ENCODE measurements at regions not wholly inside any gene's neighbourhood (a gene's known extent, or its start where the extent isn't known, plus 50 kb on each side); places are given as distances from the start of the nearest gene placed in this dataset.

- H3K27me3 ChIP-seq (ENCODE audit: insufficient read depth, low read depth, low read length), result no peaks in the 10 kb centered on the region
- no peak overlapping the region for H3K4me3 ChIP-seq (ENCODE audit: low read length)
- H2AFZ ChIP-seq (ENCODE audit: low read depth, low read length), result no peak overlapping the region
- H3K9me2 ChIP-seq (ENCODE audit: insufficient read depth, low read length), result no peaks in the 10 kb centered on the region
- no peaks in the 10 kb centered on the region for H3F3A ChIP-seq (ENCODE audit: insufficient read depth, low read length, poor library complexity, severe bottlenecking)
- H3K9ac ChIP-seq (ENCODE audit: low read length), result no peak overlapping the region
- no peaks in the 10 kb centered on the region for H4K20me1 ChIP-seq (ENCODE audit: insufficient read depth)
- TF ChIP-seq POLR2AphosphoS5 (IDR thresholded peaks at IDR 0.05), result no peak
- no peak for TF ChIP-seq SMC3 (conservative IDR thresholded peaks at IDR 0.05; ENCODE audit: poor library complexity)
- TF ChIP-seq EZH2 (IDR thresholded peaks at IDR 0.05; ENCODE audit: borderline replicate concordance, insufficient read depth, low read length, poor library complexity, severe bottlenecking), result no peak
- no peak for TF ChIP-seq CTCF (IDR thresholded peaks at IDR 0.05; ENCODE audit: poor library complexity, severe bottlenecking)
- TF ChIP-seq TAF1 (IDR thresholded peaks at IDR 0.05; ENCODE audit: low read depth), result no peak
- TF ChIP-seq MXI1 (conservative IDR thresholded peaks at IDR 0.05; ENCODE audit: poor library complexity, severe bottlenecking), result no peak
- TF ChIP-seq EP300 (conservative IDR thresholded peaks at IDR 0.05; ENCODE audit: poor library complexity, severe bottlenecking), result no peak
- no peak for TF ChIP-seq REST (IDR thresholded peaks at IDR 0.05; ENCODE audit: borderline replicate concordance)
- TF ChIP-seq RAD21 (conservative IDR thresholded peaks at IDR 0.05), result no peak
- H3K36me3 ChIP-seq (ENCODE audit: insufficient read depth, low read length), result no peaks in the 10 kb centered on the region
- H3K27ac ChIP-seq (ENCODE audit: low read length), result no peak overlapping the region
- H3K4me2 ChIP-seq (ENCODE audit: low read length), result no peak overlapping the region
- H3K9me3 ChIP-seq (ENCODE audit: low read length), result no peaks in the 10 kb centered on the region
- H3K79me2 ChIP-seq (replicated peaks; ENCODE audit: insufficient read depth, low read length), result no peaks in the 10 kb centered on the region
Measured at GRCh38 chr17:55829995-55830612, 79.3 kb downstream of the PCTP start.

GRCh38 chr17:55830699-55831471 lies 80.0 kb downstream of the PCTP start:
- no peaks in the 10 kb centered on the region for H4K20me1 ChIP-seq (ENCODE audit: insufficient read depth)
- no peak overlapping the region for H2AFZ ChIP-seq (ENCODE audit: low read depth, low read length)
- no peak overlapping the region for H3K9ac ChIP-seq (ENCODE audit: low read length)
- no peak for TF ChIP-seq REST (IDR thresholded peaks at IDR 0.05; ENCODE audit: borderline replicate concordance)
- no peak for TF ChIP-seq TAF1 (IDR thresholded peaks at IDR 0.05; ENCODE audit: low read depth)
- no peak for TF ChIP-seq SMC3 (conservative IDR thresholded peaks at IDR 0.05; ENCODE audit: poor library complexity)
- TF ChIP-seq EZH2 (IDR thresholded peaks at IDR 0.05; ENCODE audit: borderline replicate concordance, insufficient read depth, low read length, poor library complexity, severe bottlenecking), result no peak
- no peak for TF ChIP-seq EP300 (conservative IDR thresholded peaks at IDR 0.05; ENCODE audit: poor library complexity, severe bottlenecking)
- no peak for TF ChIP-seq MXI1 (conservative IDR thresholded peaks at IDR 0.05; ENCODE audit: poor library complexity, severe bottlenecking)
- H3K36me3 ChIP-seq (ENCODE audit: insufficient read depth, low read length), result no peaks in the 10 kb centered on the region
- H3F3A ChIP-seq (ENCODE audit: insufficient read depth, low read length, poor library complexity, severe bottlenecking), result no peaks in the 10 kb centered on the region
- no peaks in the 10 kb centered on the region for H3K9me2 ChIP-seq (ENCODE audit: insufficient read depth, low read length)
- no peaks in the 10 kb centered on the region for H3K9me3 ChIP-seq (ENCODE audit: low read length)
- no peak overlapping the region for H3K4me2 ChIP-seq (ENCODE audit: low read length)
- no peaks in the 10 kb centered on the region for H3K79me2 ChIP-seq (replicated peaks; ENCODE audit: insufficient read depth, low read length)
- no peaks in the 10 kb centered on the region for H3K27me3 ChIP-seq (ENCODE audit: insufficient read depth, low read depth, low read length)
- H3K4me3 ChIP-seq (ENCODE audit: low read length), result no peak overlapping the region
- H3K27ac ChIP-seq (ENCODE audit: low read length), result no peak overlapping the region
